ENCODE measurements at regions not wholly inside any gene's neighbourhood (a gene's known extent, or its start where the extent isn't known, plus 50 kb on each side); places are given as distances from the start of the nearest gene placed in this dataset.

- TF ChIP-seq CTCF (IDR thresholded peaks at IDR 0.05; ENCODE audit: low read depth, low read length): no peak
- H3K4me3 ChIP-seq (ENCODE audit: low read depth, low read length): no peak overlapping the region
Measured at GRCh38 chr1:75984781-75985180, 52.6 kb upstream of the ASB17 start.

- TF ChIP-seq CTCF (IDR thresholded peaks at IDR 0.05; ENCODE audit: low read depth, low read length): no peak
- no peak overlapping the region for H3K4me3 ChIP-seq (ENCODE audit: low read depth, low read length)
Measured at GRCh38 chr1:75985827-75986226, 53.6 kb upstream of the ASB17 start.

GRCh38 chr1:75986478-75986877 is 54.3 kb upstream of the ASB17 start:
- H3K4me3 ChIP-seq (ENCODE audit: low read depth, low read length): no peak overlapping the region
- TF ChIP-seq CTCF (IDR thresholded peaks at IDR 0.05; ENCODE audit: low read depth, low read length): no peak

- H3K4me3 ChIP-seq (ENCODE audit: low read depth, low read length): no peak overlapping the region
- no peak for TF ChIP-seq CTCF (IDR thresholded peaks at IDR 0.05; ENCODE audit: low read depth, low read length)
Measured at GRCh38 chr1:75989121-75989520, 56.9 kb upstream of the ASB17 start.

- no peak overlapping the region for H3K4me3 ChIP-seq (ENCODE audit: low read depth, low read length)
- TF ChIP-seq CTCF (IDR thresholded peaks at IDR 0.05; ENCODE audit: low read depth, low read length): no peak
Measured at GRCh38 chr1:75990686-75991085, 58.5 kb upstream of the ASB17 start.

- peak; percentile 73 for TF ChIP-seq CTCF (IDR thresholded peaks at IDR 0.05; ENCODE audit: low read depth, low read length)
- no peak overlapping the region for H3K4me3 ChIP-seq (ENCODE audit: low read depth, low read length)
Measured at GRCh38 chr1:75991497-75992114, 59.4 kb upstream of the ASB17 start.

GRCh38 chr1:75992312-75992711 is 60.1 kb upstream of the ASB17 start:
- no peak for TF ChIP-seq CTCF (IDR thresholded peaks at IDR 0.05; ENCODE audit: low read depth, low read length)
- H3K4me3 ChIP-seq (ENCODE audit: low read depth, low read length): no peak overlapping the region
